ENCODE measurements at regions not wholly inside any gene's neighbourhood (a gene's known extent, or its start where the extent isn't known, plus 50 kb on each side); places are given as distances from the start of the nearest gene placed in this dataset.
"Not testable (repeated sequence)": the region's sequence is repeated elsewhere in the genome, so short reads cannot be mapped to it uniquely, and the experiment has no call there.

DNA sequence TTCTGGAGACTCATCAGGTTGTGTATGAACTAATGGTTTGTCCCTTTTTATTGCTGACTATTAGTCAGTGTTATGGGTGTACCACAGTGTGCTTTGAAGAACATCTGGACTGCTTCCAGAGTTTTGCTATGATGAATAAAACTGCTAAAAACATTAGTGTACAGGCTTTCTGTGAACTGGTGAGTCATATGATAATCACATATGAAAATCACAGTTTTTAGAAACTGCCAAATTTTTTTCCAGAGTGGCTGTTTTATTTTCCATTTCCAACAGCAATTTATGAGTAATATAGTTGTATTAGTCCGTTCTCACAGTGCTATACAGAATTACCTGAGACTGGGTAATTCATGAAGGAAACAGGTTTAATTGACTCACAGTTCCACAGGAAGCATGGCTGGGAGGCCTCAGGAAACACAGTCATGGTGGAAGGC lies 281.2 kb upstream of the VSTM2A start:
- H2AFZ ChIP-seq (ENCODE audit: low read depth, low read length) = no peak overlapping the region
- no peaks in the 10 kb centered on the region for H3K9me3 ChIP-seq (ENCODE audit: low read length)
- H3K36me3 ChIP-seq (ENCODE audit: insufficient read depth, low read length) = no peaks in the 10 kb centered on the region
- H3K4me3 ChIP-seq (ENCODE audit: low read length) = no peak overlapping the region
- no peaks in the 10 kb centered on the region for H3K27me3 ChIP-seq (ENCODE audit: insufficient read depth, low read length)
- no peaks in the 10 kb centered on the region for H3K4me1 ChIP-seq (ENCODE audit: insufficient read depth, low read length)

DNA sequence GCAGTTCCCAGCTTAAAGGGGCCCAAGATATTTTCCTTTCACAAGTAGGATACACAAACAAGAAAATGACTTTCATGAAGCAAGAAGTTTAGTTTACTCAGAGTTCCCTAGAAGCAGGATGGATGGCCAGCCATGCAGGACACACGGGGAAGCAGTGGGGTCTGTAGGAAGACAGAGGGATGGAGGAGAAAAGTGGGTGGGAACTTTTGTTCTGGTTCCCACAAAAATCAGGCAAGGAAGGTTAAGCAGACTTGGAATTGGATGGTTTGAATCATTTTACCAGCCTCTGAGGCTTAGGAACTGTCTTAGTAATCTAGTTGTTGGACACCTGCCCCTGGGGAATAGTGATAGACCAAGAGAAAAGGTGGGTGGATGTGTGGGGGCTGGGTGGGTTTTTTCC lies 263.3 kb upstream of the VSTM2A start:
- Histone ChIP-seq H3K4me3 (ENCODE audit: low read length) (no peak overlapping the region), H2AFZ (ENCODE audit: low read depth, low read length) (no peak overlapping the region), H3K4me1 (ENCODE audit: insufficient read depth, low read length) (no peaks in the 10 kb centered on the region), H3K27me3 (ENCODE audit: insufficient read depth, low read length) (no peaks in the 10 kb centered on the region), H3K36me3 (ENCODE audit: insufficient read depth, low read length) (no peaks in the 10 kb centered on the region), H3K9me3 (ENCODE audit: low read length) (no peaks in the 10 kb centered on the region)

DNA sequence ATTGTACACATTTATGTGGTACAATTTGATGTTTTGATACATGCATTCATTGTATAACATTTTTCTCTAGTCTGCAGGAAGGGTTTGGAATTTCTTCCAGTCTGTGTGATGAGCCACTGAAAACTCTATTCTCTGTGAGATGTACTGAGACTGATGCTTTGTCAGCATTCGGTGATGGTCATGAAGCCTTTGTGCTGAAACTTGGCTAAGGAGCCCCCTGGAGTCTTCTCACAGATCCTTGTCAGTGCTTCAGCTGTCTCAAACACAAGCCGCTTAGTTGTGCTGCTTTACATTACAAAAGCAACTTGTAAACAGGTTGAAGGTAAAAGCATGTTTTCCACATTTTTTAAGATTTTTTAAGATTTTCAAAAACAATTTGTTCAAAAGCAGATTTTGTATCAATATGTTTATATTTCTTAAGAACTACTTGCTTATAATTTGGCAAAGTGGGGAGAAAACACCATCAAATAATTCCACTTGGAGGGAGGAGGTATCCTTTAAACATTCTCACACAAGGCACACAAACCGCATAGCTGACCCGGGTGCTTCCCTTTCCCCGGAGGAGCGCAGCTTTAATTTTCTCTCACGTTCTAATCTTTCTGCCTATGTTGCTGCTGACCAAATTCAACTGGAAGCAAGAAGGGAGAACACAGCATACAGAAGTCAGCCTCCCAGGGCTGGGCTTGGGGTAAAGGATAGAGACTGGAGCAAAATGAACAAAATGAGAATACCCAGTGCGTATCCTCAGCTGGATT lies 249.8 kb upstream of the VSTM2A start:
- Histone ChIP-seq H3K9me3 (ENCODE audit: low read length) (no peaks in the 10 kb centered on the region), H3K27me3 (ENCODE audit: insufficient read depth, low read length) (no peaks in the 10 kb centered on the region)

DNA sequence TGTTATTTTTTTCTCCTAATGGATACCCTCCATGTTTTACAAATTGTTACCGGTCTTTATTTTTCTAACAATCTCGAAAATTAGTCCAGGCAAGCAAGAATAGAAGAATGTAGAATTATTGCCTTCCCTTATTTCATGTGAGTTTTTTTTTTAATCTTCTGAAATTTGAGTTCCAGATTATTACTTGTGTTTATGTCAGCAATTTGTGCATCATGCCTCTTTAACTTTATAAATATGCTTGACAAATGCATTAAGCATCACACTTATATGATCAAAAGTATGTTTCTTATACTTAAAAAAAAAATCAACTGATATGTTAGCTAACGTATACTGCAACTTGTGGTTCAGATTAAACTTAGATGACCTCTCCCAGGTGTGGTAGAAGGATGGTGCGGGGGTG lies 242.7 kb upstream of the VSTM2A start:
- no peak overlapping the region for H3K4me3 ChIP-seq (ENCODE audit: low read length)
- H3K36me3 ChIP-seq (ENCODE audit: insufficient read depth, low read length) = no peaks in the 10 kb centered on the region
- no peaks in the 10 kb centered on the region for H3K27me3 ChIP-seq (ENCODE audit: insufficient read depth, low read length)
- no peaks in the 10 kb centered on the region for H3K9me3 ChIP-seq (ENCODE audit: low read length)
- H3K4me1 ChIP-seq (ENCODE audit: insufficient read depth, low read length) = no peaks in the 10 kb centered on the region
- no peak overlapping the region for H2AFZ ChIP-seq (ENCODE audit: low read depth, low read length)

More for the DNA sequence above, 249.8 kb upstream of the VSTM2A start:
- H3K36me3 ChIP-seq (ENCODE audit: insufficient read depth, low read length) = no peaks in the 10 kb centered on the region
- H3K4me3 ChIP-seq (ENCODE audit: low read length) = no peak overlapping the region
- peaks cover 10% of the 10 kb centered on the region for H3K4me1 ChIP-seq (ENCODE audit: insufficient read depth, low read length)
- H2AFZ ChIP-seq (ENCODE audit: low read depth, low read length) = no peak overlapping the region

DNA sequence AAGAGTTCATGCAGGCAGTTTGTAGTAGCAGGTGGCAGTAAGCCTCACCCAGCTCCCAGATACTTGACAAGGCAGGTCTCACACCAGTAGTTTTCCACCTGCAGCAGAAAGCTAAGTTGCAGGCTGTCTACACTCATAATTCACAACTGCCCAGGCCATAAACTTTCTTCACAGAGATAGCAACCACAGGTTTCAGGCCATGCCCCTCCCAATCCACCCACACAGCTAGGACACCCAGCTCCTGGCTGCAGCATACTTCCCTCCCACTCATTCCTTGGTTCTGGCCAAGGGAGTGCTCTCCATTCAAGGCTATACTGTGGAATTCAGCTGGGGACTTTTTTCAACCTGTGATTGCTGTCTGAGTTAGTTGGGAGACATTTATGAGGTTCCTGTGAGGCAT lies 226.2 kb upstream of the VSTM2A start:
- H2AFZ ChIP-seq (ENCODE audit: low read depth, low read length); H3K36me3 ChIP-seq (ENCODE audit: insufficient read depth, low read length); H3K9me3 ChIP-seq (ENCODE audit: low read length); H3K27me3 ChIP-seq (ENCODE audit: insufficient read depth, low read length); H3K4me3 ChIP-seq (ENCODE audit: low read length); H3K4me1 ChIP-seq (ENCODE audit: insufficient read depth, low read length): not testable (repeated sequence)

- H2AFZ ChIP-seq (ENCODE audit: low read depth, low read length) = no peak overlapping the region
- H3K27me3 ChIP-seq (ENCODE audit: insufficient read depth, low read length) = no peaks in the 10 kb centered on the region
- H3K4me3 ChIP-seq (ENCODE audit: low read length) = no peak overlapping the region
- peaks cover 15% of the 10 kb centered on the region for H3K4me1 ChIP-seq (ENCODE audit: insufficient read depth, low read length)
- no peaks in the 10 kb centered on the region for H3K9me3 ChIP-seq (ENCODE audit: low read length)
- no peaks in the 10 kb centered on the region for H3K36me3 ChIP-seq (ENCODE audit: insufficient read depth, low read length)
Observed at GRCh38 chr7:54326592-54327167, 215.5 kb upstream of the VSTM2A start.

DNA sequence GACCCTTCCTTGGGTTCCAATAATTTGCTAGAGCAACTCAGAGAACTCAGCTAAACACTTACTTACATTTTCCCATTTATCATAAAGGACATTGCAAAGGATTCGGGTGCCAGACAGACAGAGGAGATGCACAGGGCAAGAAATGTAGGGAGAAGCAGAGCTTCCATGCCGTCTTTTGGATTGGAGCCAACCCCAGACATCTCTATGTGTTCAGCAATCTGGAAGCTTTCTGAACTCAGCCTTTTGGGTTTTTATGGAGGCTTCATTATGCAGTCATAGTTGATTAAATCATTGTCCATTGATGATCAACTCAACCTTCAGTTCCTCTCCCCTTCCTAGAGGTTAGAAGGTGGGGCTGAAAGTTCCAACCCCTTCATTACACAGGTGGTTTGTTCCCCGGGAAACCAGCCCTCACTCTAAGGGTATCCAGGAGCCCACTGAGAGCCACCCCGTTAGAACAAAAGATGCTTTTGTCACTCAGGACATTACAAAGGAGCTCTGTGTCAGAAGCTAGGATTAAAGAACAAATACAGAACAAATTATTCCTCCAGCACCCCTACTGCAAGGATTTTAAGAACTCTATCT lies 211.9 kb upstream of the VSTM2A start:
- Histone ChIP-seq H2AFZ (ENCODE audit: low read depth, low read length) (no peak overlapping the region), H3K4me1 (ENCODE audit: insufficient read depth, low read length) (peaks cover 21% of the 10 kb centered on the region), H3K27me3 (ENCODE audit: insufficient read depth, low read length) (no peaks in the 10 kb centered on the region), H3K9me3 (ENCODE audit: low read length) (no peaks in the 10 kb centered on the region), H3K4me3 (ENCODE audit: low read length) (no peak overlapping the region), H3K36me3 (ENCODE audit: insufficient read depth, low read length) (no peaks in the 10 kb centered on the region)

DNA sequence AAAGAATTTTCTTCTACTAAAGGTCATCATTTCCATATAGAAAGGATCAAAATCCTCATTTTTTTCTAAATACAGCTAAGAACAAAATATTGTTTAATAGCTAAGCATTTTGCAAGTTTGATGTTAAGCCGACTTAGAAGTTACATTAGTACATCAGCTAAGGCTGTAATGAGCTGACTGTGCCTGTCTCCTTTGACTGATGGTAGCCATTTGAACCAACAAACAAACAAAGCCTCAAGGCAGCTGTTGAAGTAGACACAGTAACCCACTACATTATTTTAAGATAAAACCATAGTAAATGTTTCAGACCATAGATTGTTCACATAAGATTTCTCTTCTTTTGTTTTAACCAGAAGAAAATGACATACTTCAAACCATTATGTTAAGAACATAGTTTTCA lies 210.9 kb upstream of the VSTM2A start:
- Histone ChIP-seq H3K27me3 (ENCODE audit: insufficient read depth, low read length) (no peaks in the 10 kb centered on the region), H3K4me1 (ENCODE audit: insufficient read depth, low read length) (peaks cover 21% of the 10 kb centered on the region), H3K4me3 (ENCODE audit: low read length) (no peak overlapping the region), H3K9me3 (ENCODE audit: low read length) (no peaks in the 10 kb centered on the region), H2AFZ (ENCODE audit: low read depth, low read length) (no peak overlapping the region), H3K36me3 (ENCODE audit: insufficient read depth, low read length) (no peaks in the 10 kb centered on the region)

GRCh38 chr7:54332301-54332700 lies 209.9 kb upstream of the VSTM2A start:
- H3K27me3 ChIP-seq (ENCODE audit: insufficient read depth, low read length) = no peaks in the 10 kb centered on the region
- no peaks in the 10 kb centered on the region for H3K36me3 ChIP-seq (ENCODE audit: insufficient read depth, low read length)
- no peak overlapping the region for H3K4me3 ChIP-seq (ENCODE audit: low read length)
- peaks cover 13% of the 10 kb centered on the region for H3K4me1 ChIP-seq (ENCODE audit: insufficient read depth, low read length)
- H2AFZ ChIP-seq (ENCODE audit: low read depth, low read length) = no peak overlapping the region
- no peaks in the 10 kb centered on the region for H3K9me3 ChIP-seq (ENCODE audit: low read length)

DNA sequence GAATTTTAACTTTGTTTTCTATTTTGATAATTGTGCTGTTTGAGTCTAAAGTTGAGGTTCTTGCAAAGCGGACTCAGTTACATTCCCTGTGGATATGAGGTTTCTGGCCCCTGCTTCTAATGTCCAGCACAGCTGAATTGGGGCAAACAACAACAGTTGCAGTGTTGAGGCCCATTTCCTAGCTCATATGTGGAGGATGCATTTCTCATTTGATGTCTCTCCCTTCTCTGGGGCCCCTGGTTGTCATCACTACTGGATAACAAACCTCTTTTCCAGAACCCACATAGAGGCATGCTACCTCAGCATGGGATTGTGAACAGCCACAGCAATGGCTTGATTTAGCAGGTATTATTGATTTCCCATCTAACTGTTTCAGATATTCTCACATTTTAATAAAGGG lies 208.2 kb upstream of the VSTM2A start:
- Histone ChIP-seq H2AFZ (ENCODE audit: low read depth, low read length) (no peak overlapping the region), H3K9me3 (ENCODE audit: low read length) (no peaks in the 10 kb centered on the region), H3K4me3 (ENCODE audit: low read length) (no peak overlapping the region), H3K4me1 (ENCODE audit: insufficient read depth, low read length) (peaks cover 13% of the 10 kb centered on the region), H3K27me3 (ENCODE audit: insufficient read depth, low read length) (no peaks in the 10 kb centered on the region), H3K36me3 (ENCODE audit: insufficient read depth, low read length) (no peaks in the 10 kb centered on the region)

GRCh38 chr7:54336800-54337199 lies 205.4 kb upstream of the VSTM2A start:
- Histone ChIP-seq H3K9me3 (ENCODE audit: low read length) (no peaks in the 10 kb centered on the region), H2AFZ (ENCODE audit: low read depth, low read length) (no peak overlapping the region), H3K27me3 (ENCODE audit: insufficient read depth, low read length) (no peaks in the 10 kb centered on the region), H3K4me1 (ENCODE audit: insufficient read depth, low read length) (peaks cover 5% of the 10 kb centered on the region), H3K36me3 (ENCODE audit: insufficient read depth, low read length) (no peaks in the 10 kb centered on the region), H3K4me3 (ENCODE audit: low read length) (no peak overlapping the region)

GRCh38 chr7:54337466-54337865 lies 204.7 kb upstream of the VSTM2A start:
- H3K9me3 ChIP-seq (ENCODE audit: low read length) = no peaks in the 10 kb centered on the region
- no peak overlapping the region for H2AFZ ChIP-seq (ENCODE audit: low read depth, low read length)
- no peak overlapping the region for H3K4me3 ChIP-seq (ENCODE audit: low read length)
- H3K27me3 ChIP-seq (ENCODE audit: insufficient read depth, low read length) = no peaks in the 10 kb centered on the region
- no peaks in the 10 kb centered on the region for H3K36me3 ChIP-seq (ENCODE audit: insufficient read depth, low read length)
- H3K4me1 ChIP-seq (ENCODE audit: insufficient read depth, low read length) = peaks cover 5% of the 10 kb centered on the region

- no peaks in the 10 kb centered on the region for H3K27me3 ChIP-seq (ENCODE audit: insufficient read depth, low read length)
- H3K36me3 ChIP-seq (ENCODE audit: insufficient read depth, low read length) = no peaks in the 10 kb centered on the region
- H3K4me3 ChIP-seq (ENCODE audit: low read length) = no peak overlapping the region
- H3K4me1 ChIP-seq (ENCODE audit: insufficient read depth, low read length) = peaks cover 2% of the 10 kb centered on the region
- H2AFZ ChIP-seq (ENCODE audit: low read depth, low read length) = no peak overlapping the region
- no peaks in the 10 kb centered on the region for H3K9me3 ChIP-seq (ENCODE audit: low read length)
Observed at GRCh38 chr7:54338319-54338718, 203.9 kb upstream of the VSTM2A start.

Data from neuron (in vitro differentiated cells).